MM.1S (cell line): ENCODE measurements at regions not wholly inside any gene's neighbourhood (a gene's known extent, or its start where the extent isn't known, plus 50 kb on each side); places are given as distances from the start of the nearest gene placed in this dataset.

Experiments used
- DNase-seq: peaks from one replicate; pipeline ENCODE4 v3.0.0-alpha.2; 2015
- H2AFZ ChIP-seq: fragments of 300-600 bp; sonication (generic); 2 replicates; pipeline ENCODE4 v1.6.0; 2016; ENCODE audit warnings: antibody characterized with exemption, low read length
- H3F3A ChIP-seq: fragments of 300-600 bp; sonication (generic); 2 replicates; pipeline ENCODE4 v1.6.1; 2016; ENCODE audit warnings: mild to moderate bottlenecking, antibody characterized with exemption, low read length, moderate library complexity, mixed read lengths; ENCODE audit not compliant: insufficient read depth
- H3K27ac ChIP-seq: fragments of 300-600 bp; sonication (generic); 2 replicates; pipeline ENCODE4 v1.5.1; 2016; ENCODE audit warnings: mild to moderate bottlenecking, low read length
- H3K27me3 ChIP-seq: fragments of 300-600 bp; sonication (generic); replicated peaks from 2 replicates; pipeline ENCODE4 v1.6.0; 2016; ENCODE audit warnings: low read length; ENCODE audit not compliant: insufficient read depth
- H3K36me3 ChIP-seq: fragments of 300-600 bp; sonication (generic); replicated peaks from 2 replicates; pipeline ENCODE4 v1.6.1; 2016; ENCODE audit warnings: mild to moderate bottlenecking, low read length, mixed read lengths; ENCODE audit not compliant: insufficient read depth
- H3K4me1 ChIP-seq: fragments of 300-600 bp; sonication (generic); 2 replicates; pipeline ENCODE4 v1.6.1; 2016; ENCODE audit warnings: low read length, mixed read lengths
- H3K4me2 ChIP-seq: fragments of 300-600 bp; sonication (generic); 2 replicates; pipeline ENCODE4 v1.6.0; 2016; ENCODE audit warnings: low read depth, low read length
- H3K4me3 ChIP-seq: fragments of 300-600 bp; sonication (generic); 2 replicates; pipeline ENCODE4 v1.5.1; 2016; ENCODE audit warnings: low read length, mixed read lengths
- H3K79me2 ChIP-seq: fragments of 300-600 bp; sonication (generic); 2 replicates; pipeline ENCODE4 v1.6.1; 2016; ENCODE audit warnings: mixed run types, low read length, mixed read lengths
- H3K9ac ChIP-seq: fragments of 300-600 bp; sonication (generic); 2 replicates; pipeline ENCODE4 v1.6.1; 2016; ENCODE audit warnings: low read length, mixed read lengths
- H3K9me2 ChIP-seq: fragments of 300-600 bp; sonication (generic); replicated peaks from 2 replicates; pipeline ENCODE4 v1.6.1; 2016; ENCODE audit warnings: mild to moderate bottlenecking, low read length, mixed read lengths; ENCODE audit not compliant: insufficient read depth
- H3K9me3 ChIP-seq: fragments of 300-600 bp; sonication (generic); replicated peaks from 2 replicates; pipeline ENCODE4 v1.6.1; 2016; ENCODE audit warnings: mild to moderate bottlenecking, low read length, mixed read lengths; ENCODE audit not compliant: insufficient read depth
- H4K20me1 ChIP-seq: fragments of 300-600 bp; sonication (generic); 2 replicates; pipeline ENCODE4 v1.6.1; 2016; ENCODE audit warnings: mild to moderate bottlenecking, low read length, moderate library complexity, mixed read lengths; ENCODE audit not compliant: insufficient read depth
- EZH2 ChIP-seq: fragments of 300-600 bp; sonication (generic); optimal IDR thresholded peaks from 2 replicates; pipeline ENCODE3; 2017; ENCODE audit warnings: low read depth, mild to moderate bottlenecking, antibody characterized with exemption, low read length, mixed read lengths
- EZH2phosphoT487 ChIP-seq: fragments of 300-600 bp; sonication (generic); IDR thresholded peaks from 2 replicates; pipeline ENCODE4 v1.6.1; 2018; ENCODE audit warnings: antibody characterized with exemption, low read length
- TF ChIP-seq, protein P1 (sequence below): fragments of 300-600 bp; sonication (generic); IDR thresholded peaks from 2 replicates; pipeline ENCODE4 v1.5.1; 2016; ENCODE audit warnings: antibody characterized with exemption, low read length, mixed read lengths

DNA sequence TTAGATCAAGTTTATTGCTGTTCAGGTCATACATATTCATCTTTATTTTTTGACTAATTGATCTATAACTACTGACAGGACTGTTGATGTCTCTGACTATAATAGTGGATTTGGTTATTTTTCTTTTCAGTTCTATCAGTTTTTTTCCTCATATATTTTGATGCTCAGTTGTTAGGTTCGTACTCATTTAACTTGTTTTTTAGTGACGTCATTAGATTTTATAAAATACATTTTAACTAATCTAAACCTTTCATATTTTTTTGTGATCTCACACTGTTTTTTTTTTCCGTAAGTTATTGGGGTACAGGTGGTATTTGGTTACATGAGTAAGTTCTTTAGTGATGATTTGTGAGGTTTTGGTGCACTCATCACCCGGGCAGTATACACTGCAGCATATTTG is 841.2 kb upstream of the FBXO33 start:
- H3K27me3 ChIP-seq: no peaks in the 10 kb centered on the region
- no peaks in the 10 kb centered on the region for H3K36me3 ChIP-seq
- no peaks in the 10 kb centered on the region for H3F3A ChIP-seq
- DNase-seq: no peak
- TF ChIP-seq EZH2phosphoT487: no peak
- TF ChIP-seq, protein P1, sequence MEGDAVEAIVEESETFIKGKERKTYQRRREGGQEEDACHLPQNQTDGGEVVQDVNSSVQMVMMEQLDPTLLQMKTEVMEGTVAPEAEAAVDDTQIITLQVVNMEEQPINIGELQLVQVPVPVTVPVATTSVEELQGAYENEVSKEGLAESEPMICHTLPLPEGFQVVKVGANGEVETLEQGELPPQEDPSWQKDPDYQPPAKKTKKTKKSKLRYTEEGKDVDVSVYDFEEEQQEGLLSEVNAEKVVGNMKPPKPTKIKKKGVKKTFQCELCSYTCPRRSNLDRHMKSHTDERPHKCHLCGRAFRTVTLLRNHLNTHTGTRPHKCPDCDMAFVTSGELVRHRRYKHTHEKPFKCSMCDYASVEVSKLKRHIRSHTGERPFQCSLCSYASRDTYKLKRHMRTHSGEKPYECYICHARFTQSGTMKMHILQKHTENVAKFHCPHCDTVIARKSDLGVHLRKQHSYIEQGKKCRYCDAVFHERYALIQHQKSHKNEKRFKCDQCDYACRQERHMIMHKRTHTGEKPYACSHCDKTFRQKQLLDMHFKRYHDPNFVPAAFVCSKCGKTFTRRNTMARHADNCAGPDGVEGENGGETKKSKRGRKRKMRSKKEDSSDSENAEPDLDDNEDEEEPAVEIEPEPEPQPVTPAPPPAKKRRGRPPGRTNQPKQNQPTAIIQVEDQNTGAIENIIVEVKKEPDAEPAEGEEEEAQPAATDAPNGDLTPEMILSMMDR: no peak
- TF ChIP-seq EZH2: no peak
- no peak overlapping the region for H3K4me3 ChIP-seq
- H4K20me1 ChIP-seq: no peaks in the 10 kb centered on the region
- no peaks in the 10 kb centered on the region for H3K4me1 ChIP-seq
- no peaks in the 10 kb centered on the region for H3K9me2 ChIP-seq
- H3K4me2 ChIP-seq: no peak overlapping the region
- H2AFZ ChIP-seq: no peak overlapping the region
- H3K27ac ChIP-seq: no peak overlapping the region
- no peaks in the 10 kb centered on the region for H3K79me2 ChIP-seq
- no peaks in the 10 kb centered on the region for H3K9me3 ChIP-seq
- no peak overlapping the region for H3K9ac ChIP-seq

DNA sequence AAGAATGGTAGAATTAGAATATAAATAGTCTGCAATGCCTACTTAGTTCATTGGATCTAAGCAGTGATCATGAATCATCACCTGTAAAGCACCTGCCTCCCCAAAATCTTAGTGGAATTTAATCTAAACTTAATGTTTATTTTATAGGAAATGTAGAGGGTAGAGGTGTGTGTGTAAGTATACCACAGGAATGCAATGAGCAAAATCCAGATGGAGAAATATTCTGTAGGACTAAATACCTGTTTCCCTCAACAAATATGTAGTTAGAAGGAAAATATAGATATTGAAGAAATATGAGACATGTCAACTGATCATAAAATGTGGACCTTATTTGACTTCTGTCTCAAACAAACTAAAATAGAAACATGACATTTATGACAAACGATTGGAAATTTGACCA is 839.2 kb upstream of the FBXO33 start:
- H2AFZ ChIP-seq: no peak overlapping the region
- no peaks in the 10 kb centered on the region for H4K20me1 ChIP-seq
- no peaks in the 10 kb centered on the region for H3K4me1 ChIP-seq
- H3K4me2 ChIP-seq: no peak overlapping the region
- no peak overlapping the region for H3K9ac ChIP-seq
- TF ChIP-seq EZH2phosphoT487 (no peak), EZH2 (no peak)
- TF ChIP-seq, protein P1: no peak
- no peaks in the 10 kb centered on the region for H3K9me2 ChIP-seq
- H3K79me2 ChIP-seq: no peaks in the 10 kb centered on the region
- DNase-seq: no peak
- no peaks in the 10 kb centered on the region for H3F3A ChIP-seq
- H3K27me3 ChIP-seq: no peaks in the 10 kb centered on the region
- no peaks in the 10 kb centered on the region for H3K9me3 ChIP-seq
- no peak overlapping the region for H3K4me3 ChIP-seq
- no peaks in the 10 kb centered on the region for H3K36me3 ChIP-seq
- H3K27ac ChIP-seq: no peak overlapping the region

DNA sequence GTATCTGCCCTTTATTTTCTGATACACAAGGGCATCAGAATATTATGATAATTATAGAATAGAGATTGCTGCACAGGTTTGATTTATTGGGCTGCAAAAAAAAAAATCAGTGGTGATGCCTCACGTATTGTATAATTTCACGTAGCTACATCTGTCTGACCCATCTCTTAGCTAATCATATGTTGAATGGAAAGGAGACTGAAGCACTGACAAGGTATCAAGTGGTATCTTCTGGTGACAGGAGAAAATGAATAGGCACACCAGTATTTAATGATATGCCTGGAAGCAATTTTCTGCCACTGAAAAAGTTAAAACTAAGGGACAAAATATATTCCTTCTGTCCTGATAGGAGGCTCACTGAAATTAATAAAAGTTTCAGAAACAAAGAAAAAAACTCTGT is 837.2 kb upstream of the FBXO33 start:
- Histone ChIP-seq H3K27ac (no peak overlapping the region), H3K36me3 (no peaks in the 10 kb centered on the region), H3K9me2 (no peaks in the 10 kb centered on the region), H3K9me3 (no peaks in the 10 kb centered on the region), H3K4me2 (no peak overlapping the region), H3K4me1 (no peaks in the 10 kb centered on the region), H3K79me2 (no peaks in the 10 kb centered on the region), H3K9ac (no peak overlapping the region), H3K27me3 (no peaks in the 10 kb centered on the region), H3K4me3 (no peak overlapping the region), H3F3A (no peaks in the 10 kb centered on the region), H2AFZ (no peak overlapping the region), H4K20me1 (no peaks in the 10 kb centered on the region)
- no peak for DNase-seq
- no peak for TF ChIP-seq EZH2phosphoT487
- no peak for TF ChIP-seq EZH2
- TF ChIP-seq, protein P1: no peak

DNA sequence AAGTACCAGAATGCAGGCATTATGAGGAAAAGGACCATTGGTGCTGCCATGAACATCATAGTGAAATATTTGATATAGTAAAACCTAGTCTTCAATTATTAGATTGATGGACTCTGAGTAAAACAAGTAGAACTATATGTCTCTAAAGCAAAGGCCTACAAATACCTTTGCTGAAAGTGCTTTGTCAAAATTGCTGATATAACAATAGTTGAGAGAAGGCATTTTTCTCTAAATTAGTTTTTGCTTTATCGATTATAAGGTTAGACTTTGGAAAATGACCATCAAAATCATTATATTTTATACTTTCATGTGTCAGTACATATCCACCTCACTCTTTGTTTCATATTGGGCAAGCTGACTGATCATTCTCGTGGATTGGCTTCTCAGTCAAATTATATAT is 836.0 kb upstream of the FBXO33 start:
- H4K20me1 ChIP-seq: no peaks in the 10 kb centered on the region
- no peaks in the 10 kb centered on the region for H3K4me1 ChIP-seq

More for the DNA sequence above, 836.0 kb upstream of the FBXO33 start:
- no peak overlapping the region for H3K4me3 ChIP-seq
- H3K4me2 ChIP-seq: no peak overlapping the region
- H3K9me3 ChIP-seq: no peaks in the 10 kb centered on the region
- no peaks in the 10 kb centered on the region for H3K27me3 ChIP-seq
- no peak for DNase-seq
- no peak overlapping the region for H2AFZ ChIP-seq
- H3K27ac ChIP-seq: no peak overlapping the region
- H3K79me2 ChIP-seq: no peaks in the 10 kb centered on the region
- H3K9ac ChIP-seq: no peak overlapping the region
- H3K36me3 ChIP-seq: no peaks in the 10 kb centered on the region
- no peaks in the 10 kb centered on the region for H3K9me2 ChIP-seq
- H3F3A ChIP-seq: no peaks in the 10 kb centered on the region
- TF ChIP-seq, protein P1: no peak
- no peak for TF ChIP-seq EZH2phosphoT487
- no peak for TF ChIP-seq EZH2
